IPS-11a (cell line): ENCODE measurements at regions not wholly inside any gene's neighbourhood (a gene's known extent, or its start where the extent isn't known, plus 50 kb on each side); places are given as distances from the start of the nearest gene placed in this dataset.
"Not testable (repeated sequence)": the region's sequence is repeated elsewhere in the genome, so short reads cannot be mapped to it uniquely, and the experiment has no call there.

Experiments
- H3K4me3 ChIP-seq: one replicate; pipeline ENCODE4 v1.5.1; 2013; ENCODE audit warnings: low read depth, low read length, control low read depth

DNA sequence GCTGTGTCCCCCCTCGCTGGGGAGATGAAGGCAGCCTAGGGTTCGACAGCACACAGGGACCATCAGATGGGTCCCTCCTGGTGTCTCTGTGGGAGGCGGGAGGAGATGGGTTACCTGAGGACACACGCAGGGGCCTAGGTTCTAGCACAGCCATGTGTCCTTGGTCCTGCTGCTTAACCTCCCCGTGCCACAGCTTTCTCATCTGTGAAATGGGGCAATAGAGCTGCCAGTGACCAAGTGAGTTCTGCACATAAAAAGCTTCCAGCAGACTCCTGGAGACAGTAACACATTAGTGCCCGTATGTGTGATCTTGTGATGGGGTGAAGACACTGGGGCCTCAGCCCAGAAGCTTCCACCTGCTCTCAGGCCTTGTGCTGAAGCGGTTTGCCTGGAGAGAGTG lies 96.0 kb upstream of the GSE1 start:
- H3K4me3 ChIP-seq, result no peak overlapping the region

DNA sequence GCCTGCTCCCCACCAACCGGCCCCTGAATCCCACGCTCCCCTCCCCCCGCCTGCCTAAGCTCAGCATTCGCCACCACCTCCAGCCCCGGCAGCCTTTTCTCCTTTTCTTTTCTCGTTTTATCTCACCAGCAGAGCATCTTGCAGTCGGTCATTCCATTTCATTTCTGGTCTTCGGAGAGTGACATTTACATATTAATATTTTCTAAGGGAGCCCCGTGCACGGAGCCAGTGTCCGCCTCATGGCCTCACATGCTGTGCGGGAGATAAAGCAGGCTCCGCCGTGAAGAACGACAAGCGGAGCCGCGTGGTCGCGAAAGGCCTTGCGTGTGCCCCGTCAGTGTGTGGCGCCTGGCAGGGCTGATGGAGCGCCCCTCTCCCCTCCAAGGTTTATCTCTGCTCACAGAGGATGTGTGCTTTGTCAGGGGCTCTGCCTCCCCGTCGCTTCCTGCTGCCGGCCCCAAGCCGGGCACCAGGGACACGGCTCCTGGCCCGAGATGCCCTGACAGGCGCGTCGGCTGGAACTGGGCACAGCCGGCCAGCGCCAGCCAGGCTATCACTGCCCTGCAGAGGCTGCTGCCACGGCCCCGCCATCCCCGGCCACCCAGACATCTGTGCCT lies 95.5 kb upstream of the GSE1 start:
- H3K4me3 ChIP-seq, result no peak overlapping the region

DNA sequence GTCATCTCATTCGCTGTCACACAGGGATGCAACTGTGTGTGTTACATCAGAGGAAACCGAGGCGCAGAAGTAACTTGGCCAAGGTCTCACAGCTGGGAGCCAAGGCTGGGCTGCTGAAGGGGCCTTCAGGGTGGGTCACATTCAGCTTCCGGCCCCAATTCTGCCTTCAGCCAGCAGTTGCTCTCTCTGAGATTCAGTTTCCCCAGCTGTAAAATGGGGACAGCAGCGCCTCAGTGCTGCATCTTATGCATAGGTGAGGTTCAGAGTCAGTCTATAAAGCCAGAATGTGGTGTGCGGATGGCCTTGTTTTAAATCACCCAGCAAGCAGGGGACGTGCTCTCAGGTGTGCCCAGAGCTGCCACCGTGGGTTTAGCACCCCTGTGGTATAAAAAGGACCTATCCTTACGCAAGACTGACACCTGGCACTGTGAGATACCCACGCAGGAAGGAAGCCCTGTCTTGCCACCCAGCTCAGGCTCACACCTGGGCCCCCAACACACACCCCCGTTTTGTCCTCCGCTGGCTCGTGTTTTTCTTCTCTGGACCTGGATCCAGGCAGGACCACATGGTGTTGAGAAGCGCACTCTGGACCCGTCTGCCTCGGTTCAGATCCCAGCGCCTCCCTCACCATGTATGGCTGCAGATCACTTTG lies 94.6 kb upstream of the GSE1 start:
- no peak overlapping the region for H3K4me3 ChIP-seq

DNA sequence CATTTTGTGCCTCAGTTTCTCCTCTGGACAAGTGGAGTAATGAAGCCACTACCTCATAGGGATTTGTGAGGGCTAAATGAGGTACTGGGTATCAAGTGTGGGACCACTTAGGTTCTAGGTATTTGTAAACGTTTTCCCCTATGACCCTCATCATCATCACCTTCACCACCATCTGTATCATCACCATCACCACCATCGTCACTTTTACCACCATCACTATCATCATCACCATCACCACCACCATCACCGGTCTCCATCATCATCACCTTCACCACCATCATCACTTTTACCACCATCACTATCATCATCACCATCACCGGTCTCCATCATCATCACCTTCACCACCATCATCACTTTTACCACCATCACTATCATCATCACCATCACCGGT lies 94.1 kb upstream of the GSE1 start:
- not testable (repeated sequence) for H3K4me3 ChIP-seq

DNA sequence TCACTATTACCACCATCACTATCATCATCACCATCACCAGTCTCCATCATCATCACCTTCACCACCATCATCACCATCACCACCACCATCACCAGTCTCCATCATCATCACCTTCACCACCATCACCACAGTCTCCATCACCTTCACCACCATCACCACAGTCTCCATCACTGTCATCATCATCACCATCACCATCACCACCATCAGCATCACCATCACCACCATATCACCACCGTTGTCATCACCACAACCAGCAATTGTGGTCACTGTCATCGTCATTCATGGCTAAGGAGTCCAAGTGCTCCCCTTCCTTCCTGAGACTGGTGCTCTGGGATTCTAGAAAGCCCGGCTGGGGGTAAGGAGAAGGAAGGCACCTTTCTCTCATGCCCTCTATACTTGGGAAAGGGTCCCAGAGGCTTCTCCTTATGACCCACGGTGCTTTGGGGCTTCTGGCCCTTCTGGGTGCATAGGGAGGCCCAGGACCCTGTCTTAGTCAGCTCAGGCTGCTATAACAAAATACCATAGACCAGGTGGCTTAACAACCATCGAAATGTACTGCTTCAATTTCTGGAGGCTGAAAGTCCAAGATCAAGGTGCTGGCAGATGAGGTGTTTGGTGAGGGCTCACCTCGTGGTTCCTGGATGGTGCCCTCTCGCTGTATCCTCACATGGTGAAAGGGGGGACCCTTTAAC lies 93.4 kb upstream of the GSE1 start:
- no peak overlapping the region for H3K4me3 ChIP-seq

DNA sequence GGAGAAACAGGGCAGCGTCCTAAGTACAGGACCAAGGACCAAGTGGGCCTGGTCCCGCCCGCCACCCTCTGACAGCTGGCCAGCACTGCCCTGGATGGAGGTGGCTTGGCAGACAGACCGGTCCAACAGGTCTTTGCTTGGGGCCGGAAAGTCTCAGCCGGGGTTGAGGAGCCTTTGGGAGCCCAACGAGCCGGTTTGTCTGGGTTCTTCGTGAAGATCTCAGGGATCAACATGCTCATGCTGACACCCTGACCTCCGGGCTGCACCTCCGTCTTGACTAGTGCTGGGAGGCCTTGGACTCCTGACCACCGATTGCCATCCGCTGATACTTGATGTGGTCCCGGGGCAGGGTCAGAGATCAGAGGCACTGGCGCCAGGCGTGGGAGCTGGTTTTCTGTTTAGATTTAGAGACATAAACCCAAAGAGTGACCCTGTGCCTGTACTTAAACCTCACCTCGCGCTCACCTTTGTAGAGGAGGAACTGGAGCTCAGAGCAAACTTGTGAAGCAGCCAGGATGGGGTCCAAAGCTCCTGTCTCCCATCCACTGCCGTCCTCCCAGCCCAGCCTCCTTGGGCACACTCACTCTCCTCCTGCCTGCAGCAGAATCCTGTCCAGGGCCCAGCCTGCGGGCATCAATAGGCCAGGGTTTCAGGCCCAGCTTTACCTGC lies 92.1 kb upstream of the GSE1 start:
- no peak overlapping the region for H3K4me3 ChIP-seq

DNA sequence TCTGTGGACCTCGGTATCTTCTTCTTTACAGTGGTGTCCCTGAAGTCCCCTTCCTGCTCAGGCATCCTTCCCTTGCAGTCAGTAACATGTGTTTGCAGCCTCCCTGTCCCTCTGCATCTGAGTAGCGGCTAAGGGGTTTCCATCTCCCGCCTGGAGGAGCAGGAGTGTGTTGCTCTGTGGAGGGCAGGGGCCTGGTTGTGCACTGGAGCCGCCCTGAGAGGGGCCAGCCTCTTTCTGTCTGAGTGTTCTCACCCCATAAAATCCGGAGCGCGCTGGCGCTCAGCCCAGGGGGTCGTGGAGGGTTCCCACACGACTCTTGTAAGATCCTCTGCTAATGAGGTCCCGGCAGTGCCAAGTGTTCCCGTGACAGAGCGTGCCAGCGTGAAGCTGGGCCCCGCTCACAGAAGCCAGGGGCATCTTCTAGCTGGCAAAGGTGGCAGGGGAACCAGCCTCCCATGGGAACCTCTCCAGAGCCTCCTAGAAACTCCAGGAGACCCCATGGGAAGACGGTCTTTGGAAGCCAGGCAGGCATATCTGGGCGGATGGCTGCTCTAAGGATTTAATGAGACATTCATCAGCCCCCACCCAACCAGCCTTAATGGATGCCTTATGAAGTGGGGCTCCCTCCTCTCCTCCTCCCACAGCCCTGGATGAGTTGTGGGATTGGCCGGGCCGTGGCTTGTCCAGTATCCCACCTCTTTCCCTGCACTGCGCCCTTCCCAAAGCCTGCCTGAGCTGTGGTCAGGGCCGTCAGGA lies 91.4 kb upstream of the GSE1 start:
- H3K4me3 ChIP-seq, result no peak overlapping the region

DNA sequence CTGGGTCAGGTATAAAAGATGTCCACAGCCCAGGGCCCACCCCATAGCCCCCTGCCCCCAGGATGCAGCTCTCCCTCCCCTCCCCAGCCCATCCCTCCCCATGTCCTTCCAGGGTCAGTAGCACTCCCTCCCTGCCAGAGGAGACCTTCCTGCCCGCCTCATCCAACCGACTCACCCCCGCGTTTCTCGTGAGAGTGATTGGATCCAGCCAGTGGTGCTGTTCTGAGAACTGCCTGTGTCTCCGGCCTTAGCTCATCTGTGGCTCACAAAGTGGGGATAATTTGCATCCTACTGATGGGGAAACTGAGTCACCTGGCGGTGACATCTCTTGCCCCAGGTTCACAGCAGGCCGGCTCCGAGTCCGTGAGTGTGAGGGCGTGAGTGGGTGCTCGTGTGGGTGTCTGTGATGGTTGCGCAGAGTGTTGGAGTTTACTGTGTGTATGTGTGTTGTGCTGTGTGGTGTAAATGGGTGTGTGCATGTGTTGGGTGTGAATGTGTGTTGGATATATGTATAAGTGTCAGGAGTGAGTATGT lies 90.7 kb upstream of the GSE1 start:
- H3K4me3 ChIP-seq, result no peak overlapping the region

DNA sequence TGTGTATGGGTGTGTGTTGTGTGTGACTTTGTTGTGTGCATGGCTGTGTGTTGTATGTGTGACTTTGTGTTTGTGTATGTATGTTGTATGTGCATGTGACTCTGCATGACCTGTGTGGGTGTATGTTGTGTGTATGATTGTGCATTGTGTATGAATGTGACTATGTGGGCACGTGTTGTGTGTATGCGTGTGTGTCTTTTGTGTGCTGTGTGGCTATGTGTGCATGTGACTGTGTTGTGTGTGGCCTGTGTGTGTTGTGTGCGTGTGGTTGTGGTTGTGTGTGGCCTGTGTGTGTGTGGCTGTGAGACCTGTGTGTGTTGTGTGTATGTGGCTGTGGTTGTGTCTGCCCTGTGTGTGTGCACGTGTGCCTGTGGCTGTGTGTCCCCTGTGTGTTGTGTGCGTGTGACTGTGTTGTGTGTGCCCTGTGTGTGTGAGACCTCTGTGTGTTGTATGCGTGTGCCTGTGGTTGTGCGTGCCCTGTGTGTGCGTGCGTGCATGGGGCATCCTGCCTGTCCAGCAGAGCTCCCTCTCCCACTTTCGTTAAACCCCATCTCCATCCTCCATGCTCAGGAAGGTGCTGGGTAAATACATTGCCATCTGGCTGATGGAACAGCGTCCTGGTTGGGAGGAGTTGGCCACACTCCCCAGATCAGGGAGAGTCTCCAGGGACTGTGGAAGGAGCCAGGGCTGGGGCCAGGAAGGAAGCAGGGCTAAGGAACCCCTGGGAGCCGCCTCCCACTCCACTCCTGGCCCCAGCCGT lies 90.1 kb upstream of the GSE1 start:
- no peak overlapping the region for H3K4me3 ChIP-seq

DNA sequence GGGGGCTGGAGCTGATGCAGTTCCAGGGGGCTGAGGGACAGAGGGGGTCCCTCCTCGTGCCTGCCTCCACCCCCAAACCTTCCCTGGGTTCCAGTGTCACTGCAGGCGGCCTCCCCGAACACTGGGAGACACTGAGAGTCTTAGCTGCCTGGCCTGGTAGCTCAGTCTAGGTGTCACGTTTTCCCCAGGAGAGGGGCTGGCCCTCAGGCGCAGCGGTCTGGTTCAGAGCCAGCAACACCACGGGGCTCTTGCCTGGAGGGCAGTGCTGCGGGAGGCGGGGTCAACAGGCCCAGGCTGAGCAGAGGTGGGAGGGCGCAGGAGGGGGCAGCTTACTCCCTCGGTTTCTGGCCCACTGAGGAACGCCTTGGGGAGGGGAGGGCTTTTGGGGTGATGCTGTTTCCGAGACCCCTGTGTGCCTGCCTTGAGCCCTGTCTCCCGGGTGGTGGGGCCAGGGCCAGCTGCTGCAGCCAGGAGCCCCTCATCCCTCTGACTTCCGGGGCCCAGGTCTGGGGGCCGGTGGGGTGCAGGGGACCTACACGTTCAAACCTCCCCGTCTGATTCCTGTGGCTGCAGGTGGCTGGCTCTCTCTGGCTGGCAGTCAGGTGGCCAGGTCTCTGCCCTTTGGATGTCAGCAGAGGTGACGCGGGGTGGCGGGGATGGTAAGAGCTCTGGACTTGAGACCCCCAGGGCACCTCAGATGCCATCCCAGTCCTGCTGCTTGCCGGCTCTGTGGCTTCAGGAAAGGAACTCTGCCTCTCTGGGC lies 89.3 kb upstream of the GSE1 start:
- H3K4me3 ChIP-seq, result no peak overlapping the region

DNA sequence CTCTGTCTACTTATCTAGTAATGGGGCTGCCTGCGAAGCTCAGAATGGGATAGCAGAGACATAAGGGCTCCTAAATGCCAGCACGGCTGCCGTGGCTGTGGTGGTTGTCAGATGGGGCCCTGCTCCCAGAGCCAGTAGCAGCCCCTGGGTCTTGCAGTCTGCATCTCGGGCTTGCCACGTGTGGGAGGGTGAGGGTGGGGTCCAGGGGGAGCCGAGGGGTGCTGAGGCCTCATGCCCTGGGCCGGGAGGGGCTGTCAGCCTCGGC lies 88.8 kb upstream of the GSE1 start:
- H3K4me3 ChIP-seq, result no peak overlapping the region

DNA sequence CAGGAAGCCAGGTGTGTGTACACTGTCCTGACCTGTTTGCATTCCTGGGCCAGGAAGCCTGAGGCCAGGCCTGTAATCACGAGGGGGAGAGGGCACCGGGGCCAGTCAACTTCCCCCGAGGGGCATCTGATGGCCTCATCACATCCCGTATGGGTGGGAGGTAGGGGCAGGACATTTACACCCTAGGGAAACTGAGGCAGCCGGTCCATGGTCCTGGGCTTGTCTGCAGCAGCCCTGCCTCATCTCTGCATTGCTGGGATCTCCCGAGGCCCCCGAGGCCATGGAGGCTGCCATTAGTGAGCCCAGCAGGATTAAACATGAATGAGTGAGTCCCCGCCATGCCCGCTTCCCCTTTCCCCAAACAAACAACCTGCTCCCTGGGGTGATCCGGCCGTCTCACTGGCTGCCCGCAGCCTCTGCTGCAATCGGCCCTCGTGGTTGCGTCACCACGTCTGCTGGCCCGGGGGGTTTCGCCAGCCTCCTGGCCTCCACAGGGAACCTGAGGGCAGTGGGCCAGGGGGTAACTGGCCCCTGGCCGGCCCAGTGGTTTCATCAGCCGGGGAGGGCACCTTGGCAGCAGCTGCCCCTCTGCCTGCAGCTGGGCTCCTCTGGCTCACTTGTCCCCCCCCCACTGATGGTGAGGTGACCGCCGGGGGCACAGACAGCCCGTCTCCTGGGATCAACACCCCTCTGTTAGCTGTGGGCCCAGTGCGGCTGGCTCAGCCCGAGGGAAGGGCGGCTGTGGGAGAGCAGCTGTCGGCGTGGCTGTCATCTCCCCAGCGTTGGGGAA lies 88.3 kb upstream of the GSE1 start:
- H3K4me3 ChIP-seq, result no peak overlapping the region

DNA sequence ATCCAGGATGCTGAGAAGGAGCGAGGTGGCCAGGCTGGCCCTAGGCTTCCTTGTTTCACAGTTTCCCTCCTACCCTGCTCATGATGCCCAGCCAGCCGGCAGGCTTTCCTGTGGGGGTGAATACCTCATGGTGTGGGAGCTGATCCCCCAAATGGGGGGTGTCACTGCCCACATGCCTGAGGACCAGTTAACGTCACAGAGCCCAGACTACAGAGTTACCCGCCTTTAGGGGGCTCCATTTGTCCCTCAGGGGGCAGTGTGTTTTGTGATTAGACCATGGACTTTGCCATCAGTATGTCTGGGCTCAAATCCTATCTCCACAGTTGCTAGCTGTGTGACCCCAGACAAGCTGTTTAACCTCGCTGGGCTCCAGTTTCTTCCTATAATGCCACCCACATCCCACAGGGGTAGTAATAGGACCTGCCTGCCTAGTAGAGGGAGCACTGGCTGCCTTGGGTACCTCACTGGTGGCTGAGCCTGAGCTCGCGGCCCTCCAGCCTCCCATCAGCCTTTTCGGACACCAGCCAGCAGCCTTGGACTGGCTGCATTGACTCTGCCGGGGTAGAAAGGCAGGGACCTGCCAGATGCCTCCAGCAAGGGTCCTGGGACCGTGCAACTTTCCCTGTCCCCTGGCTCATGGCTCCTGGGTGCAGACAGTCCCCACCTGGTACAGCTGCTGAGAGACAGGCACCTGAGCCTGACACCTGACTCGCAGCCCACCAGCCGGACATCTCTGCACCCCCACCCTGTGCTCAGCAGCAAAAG lies 87.5 kb upstream of the GSE1 start:
- H3K4me3 ChIP-seq, result no peak overlapping the region

DNA sequence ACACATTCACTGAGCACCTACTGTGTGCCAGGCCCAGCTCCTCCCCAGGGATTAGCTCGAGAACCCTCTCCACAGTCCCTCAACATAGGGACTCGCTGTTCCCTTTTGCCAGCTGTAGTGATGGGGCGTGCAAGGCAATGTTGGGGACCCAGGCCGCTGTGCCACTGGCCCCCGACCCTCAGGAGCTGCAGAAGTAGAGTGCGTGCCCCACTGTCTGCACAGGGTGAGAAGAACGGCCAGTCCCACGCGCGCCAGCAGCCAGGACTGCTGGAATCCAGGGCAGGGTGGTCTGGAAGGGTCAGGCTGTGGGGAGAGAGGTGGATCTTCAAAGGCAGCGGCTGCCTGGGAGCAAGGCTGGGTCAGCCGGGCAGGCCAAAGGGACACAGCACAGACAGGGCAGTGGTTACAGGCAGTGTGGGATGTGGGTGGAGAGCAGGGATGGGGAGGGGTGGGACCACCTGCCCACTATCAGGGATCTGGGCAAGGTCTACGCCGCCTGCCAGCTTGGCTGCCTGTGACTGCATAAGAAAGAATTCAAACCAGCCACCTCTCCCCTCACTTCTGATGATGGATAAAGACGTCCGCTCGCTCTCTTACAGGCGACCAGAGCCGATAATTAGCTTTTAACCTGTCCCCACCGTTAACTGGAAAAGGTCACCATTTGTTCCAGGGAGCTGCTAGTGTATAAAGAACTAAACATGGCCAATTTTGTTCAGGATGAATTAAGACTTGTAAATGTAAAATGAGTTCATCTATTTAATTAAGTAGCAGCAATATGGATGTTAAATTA lies 86.7 kb upstream of the GSE1 start:
- no peak overlapping the region for H3K4me3 ChIP-seq

DNA sequence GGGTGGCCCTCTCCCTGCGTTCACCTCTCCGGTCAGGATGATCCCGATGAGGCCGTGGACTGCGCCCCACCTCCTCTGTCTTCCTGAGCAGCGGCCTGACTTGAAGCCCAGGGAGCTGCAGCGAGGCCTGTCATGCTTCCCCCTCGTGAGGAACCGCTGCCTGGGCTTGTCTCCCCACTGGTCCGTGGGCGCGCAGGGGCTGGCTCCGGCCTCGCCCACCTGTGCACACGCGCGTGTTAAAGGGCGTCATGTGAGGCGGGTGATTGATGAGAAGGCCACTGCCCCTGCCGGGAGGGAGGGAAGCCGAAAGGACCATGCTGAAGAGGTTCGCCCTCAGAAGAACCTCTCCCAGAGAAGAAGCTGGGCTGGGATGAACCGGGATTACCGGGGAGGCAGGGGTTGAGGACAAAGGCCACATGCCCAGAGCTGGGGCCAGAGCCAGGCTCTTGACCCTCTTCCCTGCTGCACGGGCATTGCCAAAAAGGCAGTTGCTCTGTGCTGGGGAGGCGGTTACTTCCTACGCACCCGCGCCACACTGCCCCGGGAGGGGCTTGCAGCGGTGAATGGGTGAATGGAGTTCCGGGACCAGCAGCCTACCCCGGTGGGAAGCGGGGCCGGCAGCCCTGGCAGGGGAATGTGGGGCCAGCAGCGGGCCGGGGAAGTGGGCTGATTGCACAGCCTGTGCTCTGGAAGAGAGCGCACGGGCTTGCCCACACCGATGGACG lies 85.9 kb upstream of the GSE1 start:
- no peak overlapping the region for H3K4me3 ChIP-seq

DNA sequence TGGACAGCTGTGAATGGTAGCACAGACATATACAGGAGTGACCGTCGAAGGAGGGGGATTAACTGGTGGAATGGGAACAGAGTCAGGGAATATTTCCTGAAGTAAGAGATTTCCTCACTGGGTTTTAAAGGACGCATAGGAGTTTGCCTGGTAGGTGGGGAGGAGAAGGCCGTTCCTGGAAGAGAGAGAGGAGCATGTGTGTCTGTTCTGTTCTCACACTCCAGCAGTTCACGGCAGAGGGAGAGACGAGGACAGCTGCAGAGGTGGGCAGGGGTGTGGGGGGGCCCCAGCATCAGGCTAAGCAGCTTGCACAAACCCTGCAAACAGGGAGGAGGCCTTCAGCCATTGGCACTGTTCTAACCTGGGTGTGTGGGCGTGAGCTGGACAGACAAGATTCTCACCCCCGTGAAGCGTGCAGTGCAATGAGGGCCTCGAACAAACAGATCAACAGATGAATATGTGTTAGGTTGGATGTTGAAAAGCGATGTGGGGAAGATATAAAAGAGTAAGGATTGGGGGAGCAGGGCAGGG lies 85.3 kb upstream of the GSE1 start:
- no peak overlapping the region for H3K4me3 ChIP-seq
